GF-D8 (cell line): ENCODE measurements at regions not wholly inside any gene's neighbourhood (a gene's known extent, or its start where the extent isn't known, plus 50 kb on each side); places are given as distances from the start of the nearest gene placed in this dataset.
"Not testable (repeated sequence)": the region's sequence is repeated elsewhere in the genome, so short reads cannot be mapped to it uniquely, and the experiment has no call there.

ENCODE experiments used
- DNase-seq: peaks from one replicate; lab custom pipeline; 2025; lab: John Stamatoyannopoulos, UW

GRCh38 chr2:150107170-150107569 lies 380.3 kb downstream of the RND3 start:
- DNase-seq, result no peak

GRCh38 chr2:150101947-150102346 lies 385.5 kb downstream of the RND3 start:
- no peak for DNase-seq

- DNase-seq, result no peak
Measured at GRCh38 chr2:150100834-150101233, 386.6 kb downstream of the RND3 start.

GRCh38 chr2:150100336-150100735 lies 387.1 kb downstream of the RND3 start:
- no peak for DNase-seq

- DNase-seq, result no peak
Measured at GRCh38 chr2:150099805-150100204, 387.7 kb downstream of the RND3 start.

- no peak for DNase-seq
Measured at GRCh38 chr2:150097901-150098531, 389.5 kb downstream of the RND3 start.

- no peak for DNase-seq
Measured at GRCh38 chr2:150097402-150097801, 390.1 kb downstream of the RND3 start.

- no peak for DNase-seq
Measured at GRCh38 chr2:150095361-150096095, 391.9 kb downstream of the RND3 start.

GRCh38 chr2:150091846-150092245 lies 395.6 kb downstream of the RND3 start:
- no peak for DNase-seq

GRCh38 chr2:150090031-150090430 lies 397.4 kb downstream of the RND3 start:
- DNase-seq, result no peak

GRCh38 chr2:150088538-150088937 lies 398.9 kb downstream of the RND3 start:
- no peak for DNase-seq

- no peak for DNase-seq
Measured at GRCh38 chr2:150085478-150085877, 402.0 kb downstream of the RND3 start.

- no peak for DNase-seq
Measured at GRCh38 chr2:150081775-150082481, 405.5 kb downstream of the RND3 start.

GRCh38 chr2:150076281-150076680 lies 411.2 kb downstream of the RND3 start:
- DNase-seq, result no peak

GRCh38 chr2:150075831-150076230 lies 411.6 kb downstream of the RND3 start:
- no peak for DNase-seq

GRCh38 chr2:150066490-150066889 lies 421.0 kb downstream of the RND3 start:
- no peak for DNase-seq

GRCh38 chr2:150063931-150064548 lies 423.4 kb downstream of the RND3 start:
- DNase-seq, result no peak

- DNase-seq, result no peak
Measured at GRCh38 chr2:150063432-150063889, 424.0 kb downstream of the RND3 start.

- DNase-seq, result no peak
Measured at GRCh38 chr2:150062416-150062815, 425.1 kb downstream of the RND3 start.

- DNase-seq, result no peak
Measured at GRCh38 chr2:150060341-150060740, 427.1 kb downstream of the RND3 start.

GRCh38 chr2:150059676-150060075 lies 427.8 kb downstream of the RND3 start:
- not testable (repeated sequence) for DNase-seq

GRCh38 chr2:150052457-150052856 lies 435.0 kb downstream of the RND3 start:
- DNase-seq, result no peak

GRCh38 chr2:150051004-150051403 lies 436.5 kb downstream of the RND3 start:
- DNase-seq, result no peak
